ENCODE measurements at regions not wholly inside any gene's neighbourhood (a gene's known extent, or its start where the extent isn't known, plus 50 kb on each side); places are given as distances from the start of the nearest gene placed in this dataset.

DNA sequence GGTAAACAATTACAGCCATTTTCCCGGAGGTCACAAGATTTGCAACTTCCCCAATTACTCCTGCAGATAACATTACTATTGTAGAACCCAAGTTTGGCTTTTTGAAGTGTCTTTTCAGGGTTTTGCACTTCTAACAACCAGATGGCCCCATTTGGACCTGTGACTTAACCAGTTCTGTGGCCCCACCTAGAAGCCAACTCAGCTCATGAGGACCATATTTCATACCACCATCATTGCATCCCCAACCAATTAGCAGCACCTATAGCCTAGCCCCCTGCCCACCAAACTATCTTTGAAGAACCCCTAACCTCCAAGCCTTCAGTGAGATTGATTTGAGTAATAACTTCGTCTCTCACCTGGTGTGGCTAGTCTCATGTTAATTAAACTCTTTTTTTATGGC lies 51.3 kb upstream of the WDR11 start:
- intact Hi-C loops (cut with DNase I; ENCODE audit: low total_unique reads), result no loop called here
- Histone ChIP-seq H3K9me3 (no peaks in the 10 kb centered on the region), H3K27me3 (no peaks in the 10 kb centered on the region), H3K4me3 (no peak overlapping the region), H3K4me1 (no peaks in the 10 kb centered on the region), H3K27ac (no peak overlapping the region), H3K36me3 (no peaks in the 10 kb centered on the region)
- DNase-seq, result no peak
- in situ Hi-C loops (cut with MboI; ENCODE audit: low sequenced_read_pairs in 4 of 4), result no loop called here
- no peak for ATAC-seq
- no peak for TF ChIP-seq POLR2A (IDR thresholded peaks at IDR 0.05)
- TF ChIP-seq, protein P1, sequence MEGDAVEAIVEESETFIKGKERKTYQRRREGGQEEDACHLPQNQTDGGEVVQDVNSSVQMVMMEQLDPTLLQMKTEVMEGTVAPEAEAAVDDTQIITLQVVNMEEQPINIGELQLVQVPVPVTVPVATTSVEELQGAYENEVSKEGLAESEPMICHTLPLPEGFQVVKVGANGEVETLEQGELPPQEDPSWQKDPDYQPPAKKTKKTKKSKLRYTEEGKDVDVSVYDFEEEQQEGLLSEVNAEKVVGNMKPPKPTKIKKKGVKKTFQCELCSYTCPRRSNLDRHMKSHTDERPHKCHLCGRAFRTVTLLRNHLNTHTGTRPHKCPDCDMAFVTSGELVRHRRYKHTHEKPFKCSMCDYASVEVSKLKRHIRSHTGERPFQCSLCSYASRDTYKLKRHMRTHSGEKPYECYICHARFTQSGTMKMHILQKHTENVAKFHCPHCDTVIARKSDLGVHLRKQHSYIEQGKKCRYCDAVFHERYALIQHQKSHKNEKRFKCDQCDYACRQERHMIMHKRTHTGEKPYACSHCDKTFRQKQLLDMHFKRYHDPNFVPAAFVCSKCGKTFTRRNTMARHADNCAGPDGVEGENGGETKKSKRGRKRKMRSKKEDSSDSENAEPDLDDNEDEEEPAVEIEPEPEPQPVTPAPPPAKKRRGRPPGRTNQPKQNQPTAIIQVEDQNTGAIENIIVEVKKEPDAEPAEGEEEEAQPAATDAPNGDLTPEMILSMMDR (IDR thresholded peaks at IDR 0.05 in 4 of 5, conservative IDR thresholded peaks at IDR 0.05 in 1 of 5), result no peak

- Histone ChIP-seq H3K4me3 (no peak overlapping the region), H3K27me3 (no peaks in the 10 kb centered on the region), H3K4me1 (no peaks in the 10 kb centered on the region), H3K36me3 (no peaks in the 10 kb centered on the region), H3K27ac (no peak overlapping the region), H3K9me3 (no peaks in the 10 kb centered on the region)
- DNase-seq (no peak), ATAC-seq (no peak)
- TF ChIP-seq POLR2A (IDR thresholded peaks at IDR 0.05), result no peak
- TF ChIP-seq, protein P1 (IDR thresholded peaks at IDR 0.05 in 4 of 5, conservative IDR thresholded peaks at IDR 0.05 in 1 of 5), result no peak
- in situ Hi-C loops (cut with MboI; ENCODE audit: low sequenced_read_pairs in 4 of 4), result no loop called here
- intact Hi-C loops (cut with DNase I; ENCODE audit: low total_unique reads), result no loop called here
These were observed 50.4 kb upstream of the WDR11 start for GRCh38 chr10:120800528-120801323.

Measured in gastrocnemius medialis (tissue), 4 donors.